Activated naive CD8-positive, alpha-beta T cell (primary cell): ENCODE measurements at regions not wholly inside any gene's neighbourhood (a gene's known extent, or its start where the extent isn't known, plus 50 kb on each side); places are given as distances from the start of the nearest gene placed in this dataset.
"Not testable (repeated sequence)": the region's sequence is repeated elsewhere in the genome, so short reads cannot be mapped to it uniquely, and the experiment has no call there.

Experiments
- H3K27ac Mint-ChIP-seq: one replicate; pipeline ENCODE4 v1.8.0; 2021; ENCODE audit warnings: mixed read lengths
- H3K27me3 Mint-ChIP-seq: one replicate; pipeline ENCODE4 v1.8.0; 2021; ENCODE audit warnings: mixed read lengths
- H3K36me3 Mint-ChIP-seq: one replicate; pipeline ENCODE4 v1.8.0; 2021; ENCODE audit warnings: mixed read lengths
- H3K4me1 Mint-ChIP-seq: one replicate; pipeline ENCODE4 v1.8.0; 2021; ENCODE audit warnings: low read depth, mixed read lengths
- H3K4me3 Mint-ChIP-seq: one replicate; pipeline ENCODE4 v1.8.0; 2021; ENCODE audit warnings: mild to moderate bottlenecking, mixed read lengths
- H3K9me3 Mint-ChIP-seq: one replicate; pipeline ENCODE4 v1.8.0; 2021; ENCODE audit warnings: low read depth, mixed read lengths

- H3K4me3 Mint-ChIP-seq = no peak overlapping the region
- no peak overlapping the region for H3K27ac Mint-ChIP-seq
- peaks cover 6% of the 10 kb centered on the region for H3K27me3 Mint-ChIP-seq
- H3K36me3 Mint-ChIP-seq = no peaks in the 10 kb centered on the region
- H3K4me1 Mint-ChIP-seq = no peaks in the 10 kb centered on the region
- no peaks in the 10 kb centered on the region for H3K9me3 Mint-ChIP-seq
These were observed 190.5 kb downstream of the TMEM26 start for GRCh38 chr10:61262486-61263261.

DNA sequence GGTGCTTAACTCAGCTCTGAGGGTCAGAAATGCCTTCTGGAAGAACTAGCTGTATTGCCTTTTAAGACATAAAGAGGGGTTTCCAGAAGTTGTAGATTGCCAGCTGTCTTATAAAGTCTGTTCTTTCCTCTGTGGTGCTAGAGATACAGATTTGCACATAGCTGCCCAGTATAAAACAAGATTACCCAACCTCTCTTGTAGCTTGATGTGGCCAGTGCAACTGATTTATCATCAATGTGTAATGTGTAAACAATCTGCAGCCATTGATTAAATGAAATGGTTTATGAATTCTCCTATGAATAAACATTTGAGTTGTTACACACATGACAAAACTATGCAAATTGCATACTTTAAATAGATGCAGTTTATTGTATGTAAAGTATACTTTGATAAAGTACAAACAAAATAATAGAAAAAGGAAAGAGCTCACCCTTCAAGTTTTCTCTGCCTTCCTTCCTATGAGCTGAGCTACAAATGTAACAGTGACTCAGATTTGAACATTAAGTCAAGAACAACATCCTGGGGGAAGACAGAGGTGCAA lies 195.2 kb downstream of the TMEM26 start:
- Mint-ChIP-seq H3K4me1 (no peaks in the 10 kb centered on the region), H3K27me3 (peaks cover 5% of the 10 kb centered on the region), H3K36me3 (peaks cover 2% of the 10 kb centered on the region), H3K9me3 (peaks cover 11% of the 10 kb centered on the region), H3K27ac (no peak overlapping the region), H3K4me3 (no peak overlapping the region)

DNA sequence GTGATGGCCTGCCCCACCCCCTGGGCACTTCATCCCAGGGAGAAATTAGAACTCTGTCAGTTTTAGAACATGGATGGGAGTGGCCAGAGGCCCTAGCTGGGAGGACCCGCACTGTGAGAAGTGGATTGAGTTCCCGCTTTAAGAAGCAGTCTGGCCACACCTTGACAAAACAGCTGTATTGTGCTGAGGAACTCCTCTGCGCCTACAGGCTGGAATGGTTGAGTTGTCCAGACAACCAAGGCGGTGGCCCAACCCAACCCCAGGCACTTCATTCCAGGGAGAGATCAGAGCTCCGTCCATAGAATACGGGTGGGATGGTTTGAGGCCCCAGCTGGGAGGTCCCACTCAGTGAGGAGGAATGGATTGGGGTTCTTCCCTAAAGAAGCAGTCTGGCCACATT lies 196.0 kb downstream of the TMEM26 start:
- Mint-ChIP-seq H3K4me1 (no peaks in the 10 kb centered on the region), H3K9me3 (peaks cover 11% of the 10 kb centered on the region), H3K27ac (no peak overlapping the region), H3K36me3 (peaks cover 2% of the 10 kb centered on the region), H3K4me3 (no peak overlapping the region), H3K27me3 (peaks cover 5% of the 10 kb centered on the region)

DNA sequence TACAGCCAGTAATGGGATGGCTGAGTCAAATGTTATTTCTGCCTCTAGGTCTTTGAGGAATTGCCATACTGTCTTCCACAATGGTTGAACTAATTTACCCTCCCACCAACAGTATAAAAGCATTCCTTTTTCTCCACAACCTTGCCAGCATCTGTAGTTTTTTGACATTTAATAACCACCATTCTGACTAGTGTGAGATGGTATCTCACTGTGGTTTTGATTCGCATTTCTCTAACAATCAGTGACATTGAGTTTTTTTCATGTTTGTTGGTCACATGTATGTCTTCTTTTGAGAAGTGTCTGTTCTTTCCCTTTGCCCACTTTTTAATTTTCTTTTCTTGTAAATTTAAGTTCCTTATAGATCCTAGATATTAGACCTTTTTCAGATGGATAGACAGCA lies 200.9 kb downstream of the TMEM26 start:
- not testable (repeated sequence) for H3K27me3 Mint-ChIP-seq, H3K4me1 Mint-ChIP-seq, H3K27ac Mint-ChIP-seq, H3K4me3 Mint-ChIP-seq, H3K36me3 Mint-ChIP-seq
- peaks cover 11% of the 10 kb centered on the region for H3K9me3 Mint-ChIP-seq

GRCh38 chr10:61251089-61251488 lies 202.1 kb downstream of the TMEM26 start:
- H3K27me3 Mint-ChIP-seq = peaks cover 2% of the 10 kb centered on the region

DNA sequence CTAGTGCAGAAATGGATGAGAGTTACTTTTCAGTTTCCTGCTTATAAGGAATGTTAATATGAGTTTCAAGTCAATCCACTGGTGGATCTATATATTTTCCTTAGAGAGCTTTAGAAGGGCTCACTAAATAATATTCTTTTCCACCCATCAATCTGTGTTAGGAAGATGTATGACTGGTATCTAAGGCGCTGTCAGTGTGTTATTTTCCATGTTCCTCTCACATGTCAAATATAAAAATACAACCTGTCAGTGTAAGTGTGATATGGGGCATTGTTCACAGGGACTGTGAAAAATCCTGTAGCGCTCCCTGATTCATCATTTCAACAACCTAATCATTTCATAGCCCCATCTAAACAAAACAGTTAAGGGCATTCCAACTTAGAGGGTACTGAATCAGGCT lies 203.1 kb downstream of the TMEM26 start:
- no peak overlapping the region for H3K27ac Mint-ChIP-seq
- H3K4me1 Mint-ChIP-seq = no peaks in the 10 kb centered on the region
- peaks cover 11% of the 10 kb centered on the region for H3K9me3 Mint-ChIP-seq
- H3K4me3 Mint-ChIP-seq = no peak overlapping the region
- peaks cover 2% of the 10 kb centered on the region for H3K36me3 Mint-ChIP-seq
- H3K27me3 Mint-ChIP-seq = peaks cover 2% of the 10 kb centered on the region

More at GRCh38 chr10:61251089-61251488, 202.1 kb downstream of the TMEM26 start:
- H3K36me3 Mint-ChIP-seq = peaks cover 2% of the 10 kb centered on the region
- peaks cover 11% of the 10 kb centered on the region for H3K9me3 Mint-ChIP-seq
- no peaks in the 10 kb centered on the region for H3K4me1 Mint-ChIP-seq
- H3K27ac Mint-ChIP-seq = no peak overlapping the region
- H3K4me3 Mint-ChIP-seq = no peak overlapping the region

- Mint-ChIP-seq H3K9me3 (no peaks in the 10 kb centered on the region), H3K36me3 (no peaks in the 10 kb centered on the region), H3K4me3 (no peak overlapping the region), H3K27me3 (no peaks in the 10 kb centered on the region), H3K4me1 (no peaks in the 10 kb centered on the region), H3K27ac (no peak overlapping the region)
These were observed 205.2 kb downstream of the TMEM26 start for GRCh38 chr10:61248013-61248412.

DNA sequence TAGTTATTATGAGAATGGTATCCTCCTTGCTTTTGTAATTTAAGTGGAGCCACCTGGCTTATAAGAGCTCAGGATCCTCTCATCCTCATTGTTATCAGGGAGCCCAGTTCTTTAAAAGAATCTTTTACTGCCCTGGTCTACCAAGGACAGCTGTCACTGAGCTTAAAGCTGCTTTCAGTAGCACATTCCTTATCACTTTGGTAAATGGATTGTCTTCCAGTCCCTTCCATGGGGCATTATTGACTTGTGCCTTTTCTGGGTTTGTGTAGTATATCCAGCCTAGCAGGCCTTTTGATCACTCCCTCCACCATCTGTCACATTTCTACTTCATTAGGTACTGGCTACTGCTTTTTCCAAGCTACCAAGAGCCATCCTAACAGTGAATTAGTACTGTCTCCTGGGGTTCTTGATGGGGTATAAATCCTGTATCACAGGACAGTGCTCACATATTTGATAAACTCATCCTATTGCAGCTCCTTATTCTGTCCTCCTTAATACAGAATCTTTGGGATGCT lies 208.9 kb downstream of the TMEM26 start:
- H3K4me1 Mint-ChIP-seq = no peaks in the 10 kb centered on the region
- H3K27ac Mint-ChIP-seq = no peak overlapping the region
- no peak overlapping the region for H3K4me3 Mint-ChIP-seq
- H3K27me3 Mint-ChIP-seq = no peaks in the 10 kb centered on the region
- H3K36me3 Mint-ChIP-seq = no peaks in the 10 kb centered on the region
- no peaks in the 10 kb centered on the region for H3K9me3 Mint-ChIP-seq

GRCh38 chr10:61232780-61233179 lies 220.4 kb downstream of the TMEM26 start:
- H3K27ac Mint-ChIP-seq = no peak overlapping the region
- no peaks in the 10 kb centered on the region for H3K27me3 Mint-ChIP-seq
- no peaks in the 10 kb centered on the region for H3K4me1 Mint-ChIP-seq
- H3K4me3 Mint-ChIP-seq = no peak overlapping the region
- no peaks in the 10 kb centered on the region for H3K36me3 Mint-ChIP-seq
- H3K9me3 Mint-ChIP-seq = peaks cover 3% of the 10 kb centered on the region

- Mint-ChIP-seq H3K27me3 (peaks cover 5% of the 10 kb centered on the region), H3K27ac (no peak overlapping the region), H3K4me3 (no peak overlapping the region), H3K4me1 (no peaks in the 10 kb centered on the region), H3K36me3 (no peaks in the 10 kb centered on the region), H3K9me3 (peaks cover 14% of the 10 kb centered on the region)
These were observed 227.2 kb downstream of the TMEM26 start for GRCh38 chr10:61225939-61226338.

GRCh38 chr10:61223576-61223975 lies 229.6 kb downstream of the TMEM26 start:
- Mint-ChIP-seq H3K4me1 (no peaks in the 10 kb centered on the region), H3K4me3 (no peak overlapping the region), H3K36me3 (no peaks in the 10 kb centered on the region), H3K9me3 (peaks cover 14% of the 10 kb centered on the region), H3K27ac (no peak overlapping the region), H3K27me3 (peaks cover 7% of the 10 kb centered on the region)

GRCh38 chr10:61219696-61220095 lies 233.5 kb downstream of the TMEM26 start:
- no peak overlapping the region for H3K27ac Mint-ChIP-seq
- peaks cover 7% of the 10 kb centered on the region for H3K27me3 Mint-ChIP-seq
- no peaks in the 10 kb centered on the region for H3K4me1 Mint-ChIP-seq
- H3K36me3 Mint-ChIP-seq = no peaks in the 10 kb centered on the region
- no peak overlapping the region for H3K4me3 Mint-ChIP-seq
- peaks cover 6% of the 10 kb centered on the region for H3K9me3 Mint-ChIP-seq

DNA sequence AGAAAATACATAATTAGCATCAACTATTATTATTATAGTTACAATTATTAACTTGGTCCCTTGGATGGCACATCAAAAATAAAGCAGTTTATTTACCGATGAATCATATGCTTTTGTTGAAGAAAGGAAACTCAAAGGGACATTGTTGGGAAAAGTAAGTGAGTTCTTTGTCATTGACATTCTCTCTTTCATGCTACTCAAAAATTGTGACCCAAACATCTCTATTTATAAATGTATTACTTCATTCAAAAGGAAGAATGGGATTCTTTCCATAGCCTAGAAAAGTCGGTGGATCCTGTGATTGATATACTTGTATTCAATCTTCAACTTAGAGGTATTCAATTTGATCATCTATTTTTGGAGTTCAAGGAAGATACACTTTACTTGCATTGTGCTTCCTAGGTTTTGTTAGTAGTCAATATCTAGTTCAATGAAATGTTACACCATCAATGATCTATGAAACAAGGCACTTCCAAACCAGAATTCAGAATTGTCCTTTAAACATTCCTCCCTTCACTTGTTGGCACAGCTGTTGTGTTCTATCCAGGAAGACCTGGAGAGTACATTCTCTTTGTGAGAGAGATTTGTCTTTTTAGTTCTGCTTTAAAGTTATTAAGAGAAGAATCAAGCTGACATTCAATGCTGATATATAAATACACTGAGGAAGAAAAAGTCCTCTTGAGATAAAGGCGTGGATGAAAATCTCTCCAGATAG lies 235.2 kb downstream of the TMEM26 start:
- H3K4me1 Mint-ChIP-seq = no peaks in the 10 kb centered on the region
- no peak overlapping the region for H3K27ac Mint-ChIP-seq
- H3K27me3 Mint-ChIP-seq = peaks cover 6% of the 10 kb centered on the region
- H3K36me3 Mint-ChIP-seq = no peaks in the 10 kb centered on the region
- H3K9me3 Mint-ChIP-seq = peaks cover 3% of the 10 kb centered on the region
- no peak overlapping the region for H3K4me3 Mint-ChIP-seq

GRCh38 chr10:61215246-61215645 lies 237.9 kb downstream of the TMEM26 start:
- no peak overlapping the region for H3K27ac Mint-ChIP-seq
- H3K27me3 Mint-ChIP-seq = peaks cover 3% of the 10 kb centered on the region
- no peak overlapping the region for H3K4me3 Mint-ChIP-seq
- H3K9me3 Mint-ChIP-seq = no peaks in the 10 kb centered on the region
- no peaks in the 10 kb centered on the region for H3K4me1 Mint-ChIP-seq
- H3K36me3 Mint-ChIP-seq = no peaks in the 10 kb centered on the region

- Mint-ChIP-seq H3K36me3 (no peaks in the 10 kb centered on the region), H3K4me1 (no peaks in the 10 kb centered on the region), H3K27me3 (peaks cover 1% of the 10 kb centered on the region), H3K4me3 (no peak overlapping the region), H3K9me3 (peaks cover 1% of the 10 kb centered on the region), H3K27ac (no peak overlapping the region)
These were observed 241.7 kb downstream of the TMEM26 start for GRCh38 chr10:61211468-61211867.
